CD4-positive, alpha-beta T cell (primary cell): ENCODE measurements at regions not wholly inside any gene's neighbourhood (a gene's known extent, or its start where the extent isn't known, plus 50 kb on each side); places are given as distances from the start of the nearest gene placed in this dataset.
"Not testable (repeated sequence)": the region's sequence is repeated elsewhere in the genome, so short reads cannot be mapped to it uniquely, and the experiment has no call there.

Experiments used
- ATAC-seq: fragments of 200-7000 bp; cut with Tn5 transposase; one replicate; pipeline ENCODE4 v1.10.0; 2022; ENCODE audit warnings: mild to moderate bottlenecking; ENCODE audit not compliant: poor library complexity
- CTCF ChIA-PET: fragments of 350-600 bp; sonication (Branson Sonifier 250); formaldehyde crosslinking; loops from one replicate; lab custom pipeline; 2021; ENCODE audit warnings: antibody characterized with exemption, inconsistent platforms; lab: Charles Lee
- POLR2A ChIA-PET: fragments of 350-600 bp; sonication (Branson Sonifier 250); formaldehyde crosslinking; loops from one replicate; lab custom pipeline; 2021; ENCODE audit warnings: antibody characterized with exemption, inconsistent platforms; lab: Charles Lee
- DNase-seq, 14 experiments: peaks; one replicate each; pipeline ENCODE4 v3.0.0-alpha.2; 2013 to 2020; ENCODE audit warnings: mixed read lengths in 2 of 14
- H3K27ac ChIP-seq, 2 donors: one replicate each; pipeline versions ENCODE4 v1.5.1 to v1.7.0; 2013; ENCODE audit warnings: low read length in 2 of 2, low read depth in 1 of 2, mild to moderate bottlenecking in 1 of 2
- H3K27me3 ChIP-seq, 2 experiments: 1 replicate in 1 of 2; 2 replicates in 1 of 2; pipeline versions ENCODE4 v1.6.1 to v1.7.0; 2013; ENCODE audit warnings: low read length in 2 of 2, control low read depth in 1 of 2, mild to moderate bottlenecking in 1 of 2, moderate library complexity in 1 of 2; ENCODE audit not compliant: insufficient read depth in 2 of 2, control insufficient read depth in 1 of 2
- H3K36me3 ChIP-seq: one replicate; pipeline ENCODE4 v1.6.1; 2013; ENCODE audit warnings: low read length, control low read depth; ENCODE audit not compliant: insufficient read depth
- H3K4me1 ChIP-seq: one replicate; pipeline ENCODE4 v1.6.1; 2013; ENCODE audit warnings: low read length, control low read depth; ENCODE audit not compliant: insufficient read depth
- H3K4me3 ChIP-seq: one replicate; pipeline ENCODE4 v1.5.1; 2013; ENCODE audit warnings: mild to moderate bottlenecking, low read length, moderate library complexity
- H3K9me3 ChIP-seq, 2 experiments: 1 replicate in 1 of 2; 2 replicates in 1 of 2; pipeline versions ENCODE4 v1.6.1 to v1.7.0; 2013; ENCODE audit warnings: low read length in 2 of 2, mild to moderate bottlenecking in 2 of 2, control low read depth in 1 of 2, moderate library complexity in 1 of 2; ENCODE audit not compliant: control insufficient read depth in 1 of 2, insufficient read depth in 1 of 2
- H3K27ac Mint-ChIP-seq: one replicate; pipeline ENCODE4 v1.8.0; 2020; ENCODE audit warnings: mixed read lengths
- H3K27me3 Mint-ChIP-seq: one replicate; pipeline ENCODE4 v1.8.0; 2021; ENCODE audit warnings: mixed read lengths
- H3K36me3 Mint-ChIP-seq: one replicate; pipeline ENCODE4 v1.8.0; 2021; ENCODE audit warnings: low read depth, mixed read lengths
- H3K4me1 Mint-ChIP-seq: one replicate; pipeline ENCODE4 v1.8.0; 2021; ENCODE audit warnings: low read depth, mixed read lengths
- H3K4me3 Mint-ChIP-seq: one replicate; pipeline ENCODE4 v1.8.0; 2020; ENCODE audit warnings: mild to moderate bottlenecking, mixed read lengths
- H3K9me3 Mint-ChIP-seq: one replicate; pipeline ENCODE4 v1.8.0; 2020; ENCODE audit warnings: mixed read lengths
- CTCF ChIP-seq: fragments of 200-600 bp; IDR thresholded peaks from one replicate; pipeline ENCODE4 v1.8.0; 2022; ENCODE audit warnings: antibody characterized with exemption, mild to moderate bottlenecking
- intact Hi-C, 2 experiments: fragments of 100-400 bp; cut with DNase I in 1 of 2; cut with micrococcal nuclease in 1 of 2; formaldehyde crosslinking; loops; one replicate each; pipeline versions ENCODE4 v1.15.1 to v1.9.0; 2023 to 2025; cut with DNase I, micrococcal nuclease

- POLR2A ChIA-PET: no interaction called here
- H3K4me3 ChIP-seq: no peak overlapping the region
- peaks cover 5% of the 10 kb centered on the region for H3K9me3 Mint-ChIP-seq
- peaks cover 0 to 19% of the 10 kb centered on the region in 2 experiments for H3K9me3 ChIP-seq
- CTCF ChIA-PET: no interaction called here
- no peaks in the 10 kb centered on the region for H3K4me1 ChIP-seq
- no peak overlapping the region for H3K27ac ChIP-seq
- ATAC-seq (no peak), DNase-seq (no peak)
- no peak overlapping the region for H3K27ac Mint-ChIP-seq
- H3K4me1 Mint-ChIP-seq: no peaks in the 10 kb centered on the region
- intact Hi-C loops: no loop called here
- H3K36me3 ChIP-seq: no peaks in the 10 kb centered on the region
- no peaks in the 10 kb centered on the region for H3K36me3 Mint-ChIP-seq
- no peak for TF ChIP-seq CTCF
- no peaks in the 10 kb centered on the region for H3K27me3 Mint-ChIP-seq
- no peak overlapping the region for H3K4me3 Mint-ChIP-seq
- no peaks in the 10 kb centered on the region for H3K27me3 ChIP-seq
Measured at GRCh38 chr5:2353871-2354440, 397.5 kb downstream of the IRX2 start.

- CTCF ChIA-PET: no interaction called here
- H3K4me1 ChIP-seq: no peaks in the 10 kb centered on the region
- no peaks in the 10 kb centered on the region for H3K36me3 ChIP-seq
- Mint-ChIP-seq H3K27ac (no peak overlapping the region), H3K9me3 (peaks cover 5% of the 10 kb centered on the region), H3K4me3 (no peak overlapping the region), H3K27me3 (no peaks in the 10 kb centered on the region), H3K4me1 (no peaks in the 10 kb centered on the region), H3K36me3 (no peaks in the 10 kb centered on the region)
- TF ChIP-seq CTCF: no peak
- H3K27me3 ChIP-seq: no peaks in the 10 kb centered on the region
- POLR2A ChIA-PET: no interaction called here
- peaks cover 0 to 19% of the 10 kb centered on the region in 2 experiments for H3K9me3 ChIP-seq
- ATAC-seq (no peak), DNase-seq (no peak)
- no peak overlapping the region for H3K27ac ChIP-seq
- intact Hi-C loops: no loop called here
- H3K4me3 ChIP-seq: no peak overlapping the region
Measured at GRCh38 chr5:2353211-2353610, 398.3 kb downstream of the IRX2 start.

- intact Hi-C loops: no loop called here
Measured at GRCh38 chr5:2352101-2352861, 399.2 kb downstream of the IRX2 start.

GRCh38 chr5:2349768-2350167 lies 401.7 kb downstream of the IRX2 start:
- H3K4me3 ChIP-seq, intact Hi-C loops, H3K27me3 ChIP-seq, H3K4me1 Mint-ChIP-seq, H3K27ac ChIP-seq, H3K36me3 ChIP-seq, CTCF ChIA-PET, H3K4me1 ChIP-seq, H3K27ac Mint-ChIP-seq, H3K36me3 Mint-ChIP-seq, POLR2A ChIA-PET, H3K4me3 Mint-ChIP-seq, ATAC-seq, DNase-seq: not testable (repeated sequence)
- peaks cover 0 to 13% of the 10 kb centered on the region in 2 experiments for H3K9me3 ChIP-seq
- peaks cover 11% of the 10 kb centered on the region for H3K9me3 Mint-ChIP-seq
- H3K27me3 Mint-ChIP-seq: peaks cover 12% of the 10 kb centered on the region

More at GRCh38 chr5:2352101-2352861, 399.2 kb downstream of the IRX2 start:
- DNase-seq: no peak
- Mint-ChIP-seq H3K27ac (no peak overlapping the region), H3K4me3 (no peak overlapping the region), H3K4me1 (no peaks in the 10 kb centered on the region), H3K27me3 (no peaks in the 10 kb centered on the region), H3K9me3 (peaks cover 7% of the 10 kb centered on the region), H3K36me3 (no peaks in the 10 kb centered on the region)
- H3K9me3 ChIP-seq: peaks cover 0 to 19% of the 10 kb centered on the region in 2 experiments
- H3K27me3 ChIP-seq: no peaks in the 10 kb centered on the region
- CTCF ChIA-PET: no interaction called here
- POLR2A ChIA-PET: no interaction called here
- H3K4me1 ChIP-seq: no peaks in the 10 kb centered on the region
- TF ChIP-seq CTCF: no peak
- H3K36me3 ChIP-seq: no peaks in the 10 kb centered on the region
- ATAC-seq: no peak
- H3K4me3 ChIP-seq: no peak overlapping the region
- no peak overlapping the region for H3K27ac ChIP-seq
